Kidney epithelial cell (primary cell): ENCODE measurements at regions not wholly inside any gene's neighbourhood (a gene's known extent, or its start where the extent isn't known, plus 50 kb on each side); places are given as distances from the start of the nearest gene placed in this dataset.
"Not testable (repeated sequence)": the region's sequence is repeated elsewhere in the genome, so short reads cannot be mapped to it uniquely, and the experiment has no call there.

Experiments
- DNase-seq: peaks from one replicate; pipeline ENCODE4 v3.0.0-alpha.2; 2010; ENCODE audit warnings: low read depth
- H3K27me3 ChIP-seq: 2 replicates; pipeline ENCODE4 v1.6.0; 2011; ENCODE audit warnings: low read length; ENCODE audit not compliant: control insufficient read depth, insufficient read depth
- H3K36me3 ChIP-seq: 2 replicates; pipeline ENCODE4 v1.5.1; 2011; ENCODE audit warnings: low read length; ENCODE audit not compliant: control insufficient read depth, insufficient read depth
- H3K4me3 ChIP-seq: 2 replicates; pipeline ENCODE4 v1.5.1; 2011; ENCODE audit warnings: low read depth, mild to moderate bottlenecking, control low read depth, low read length
- TF ChIP-seq, protein P1 (sequence below): IDR thresholded peaks from 2 replicates; pipeline ENCODE4 v1.5.1; 2011; ENCODE audit warnings: mild to moderate bottlenecking, moderate library complexity, low read length, control low read depth, inconsistent platforms; ENCODE audit not compliant: insufficient read depth, poor library complexity, severe bottlenecking

DNA sequence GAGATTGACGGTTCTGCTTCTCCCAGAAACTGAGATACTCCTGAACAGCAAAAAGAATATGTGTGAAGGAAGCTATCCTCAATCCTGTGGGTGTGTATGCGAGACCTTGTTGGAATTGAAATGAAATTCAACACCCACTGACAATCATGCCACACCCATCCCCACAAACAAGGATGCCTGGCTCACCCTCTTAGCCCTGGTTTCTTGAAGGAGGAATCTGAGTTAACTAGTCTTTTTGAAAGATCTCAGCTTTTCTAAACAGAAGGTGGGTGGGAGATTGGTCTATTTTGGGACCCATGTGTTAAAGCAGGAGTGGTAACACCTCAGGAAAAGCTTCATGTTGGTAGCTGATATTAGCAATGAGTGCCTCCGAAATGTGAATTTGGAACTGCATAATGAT is 1244.5 kb downstream of the CDH11 start:
- no peaks in the 10 kb centered on the region for H3K36me3 ChIP-seq
- no peaks in the 10 kb centered on the region for H3K27me3 ChIP-seq
- no peak overlapping the region for H3K4me3 ChIP-seq
- TF ChIP-seq, protein P1, sequence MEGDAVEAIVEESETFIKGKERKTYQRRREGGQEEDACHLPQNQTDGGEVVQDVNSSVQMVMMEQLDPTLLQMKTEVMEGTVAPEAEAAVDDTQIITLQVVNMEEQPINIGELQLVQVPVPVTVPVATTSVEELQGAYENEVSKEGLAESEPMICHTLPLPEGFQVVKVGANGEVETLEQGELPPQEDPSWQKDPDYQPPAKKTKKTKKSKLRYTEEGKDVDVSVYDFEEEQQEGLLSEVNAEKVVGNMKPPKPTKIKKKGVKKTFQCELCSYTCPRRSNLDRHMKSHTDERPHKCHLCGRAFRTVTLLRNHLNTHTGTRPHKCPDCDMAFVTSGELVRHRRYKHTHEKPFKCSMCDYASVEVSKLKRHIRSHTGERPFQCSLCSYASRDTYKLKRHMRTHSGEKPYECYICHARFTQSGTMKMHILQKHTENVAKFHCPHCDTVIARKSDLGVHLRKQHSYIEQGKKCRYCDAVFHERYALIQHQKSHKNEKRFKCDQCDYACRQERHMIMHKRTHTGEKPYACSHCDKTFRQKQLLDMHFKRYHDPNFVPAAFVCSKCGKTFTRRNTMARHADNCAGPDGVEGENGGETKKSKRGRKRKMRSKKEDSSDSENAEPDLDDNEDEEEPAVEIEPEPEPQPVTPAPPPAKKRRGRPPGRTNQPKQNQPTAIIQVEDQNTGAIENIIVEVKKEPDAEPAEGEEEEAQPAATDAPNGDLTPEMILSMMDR: no peak
- DNase-seq: no peak

DNA sequence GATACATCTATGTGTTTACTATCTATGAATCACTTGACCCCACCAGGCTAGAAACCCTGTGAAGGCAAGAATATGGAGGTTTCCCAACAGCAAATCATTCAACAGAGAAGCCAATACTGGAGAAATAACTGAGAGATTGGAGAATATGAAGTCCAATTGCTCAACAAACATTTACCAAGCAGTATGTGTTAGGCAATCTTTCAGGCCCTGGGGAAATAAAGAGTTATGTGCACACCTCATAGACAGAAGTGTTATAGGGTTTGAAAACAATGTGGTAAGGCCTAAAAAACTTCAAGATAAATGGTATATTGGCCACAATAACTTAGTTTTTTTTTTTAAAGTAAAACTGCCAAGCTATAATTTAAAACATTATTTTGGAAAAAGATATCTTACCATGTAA is 1245.8 kb downstream of the CDH11 start:
- Histone ChIP-seq H3K27me3 (no peaks in the 10 kb centered on the region), H3K36me3 (no peaks in the 10 kb centered on the region), H3K4me3 (no peak overlapping the region)
- TF ChIP-seq, protein P1: no peak
- no peak for DNase-seq

DNA sequence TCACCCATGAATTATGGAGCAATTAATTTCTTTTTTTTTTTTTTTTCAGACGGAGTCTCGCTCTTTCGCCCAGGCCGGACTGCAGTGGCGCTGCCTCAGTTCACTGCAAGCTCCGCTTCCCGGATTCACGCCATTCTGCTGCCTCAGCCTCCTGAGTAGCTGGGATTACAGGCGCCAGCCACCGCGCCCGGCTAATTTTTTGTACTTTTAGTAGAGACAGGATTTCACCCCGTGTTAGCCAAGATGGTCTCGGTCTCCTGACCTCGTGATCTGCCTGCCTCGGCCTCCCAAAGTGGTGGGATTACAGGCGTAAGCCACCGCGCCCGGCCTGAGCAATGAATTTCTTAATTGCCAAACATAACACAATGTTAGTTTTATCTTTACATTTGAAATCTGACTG is 1261.2 kb downstream of the CDH11 start:
- H3K4me3 ChIP-seq, DNase-seq, H3K27me3 ChIP-seq, H3K36me3 ChIP-seq: not testable (repeated sequence)

DNA sequence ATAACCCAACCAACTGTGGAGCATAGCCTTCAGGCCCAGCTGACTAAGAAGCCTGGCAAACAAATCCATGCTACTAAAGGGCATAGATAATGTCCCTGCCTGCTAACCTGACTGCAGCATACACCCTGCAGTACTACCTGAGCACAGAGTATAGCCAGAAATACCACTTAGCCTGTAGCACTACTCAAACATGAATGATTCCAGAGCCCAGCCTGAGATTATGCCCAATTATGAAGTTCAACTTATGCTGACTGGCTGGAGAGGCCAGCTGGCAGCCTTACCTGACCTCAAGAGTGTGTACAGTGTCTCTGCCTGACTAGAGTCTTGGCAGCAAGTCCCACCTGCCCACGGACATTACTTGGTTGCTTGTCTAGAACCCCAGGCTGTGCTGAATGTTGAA is 1265.3 kb downstream of the CDH11 start:
- no peak for DNase-seq
- Histone ChIP-seq H3K36me3 (no peaks in the 10 kb centered on the region), H3K27me3 (no peaks in the 10 kb centered on the region), H3K4me3 (no peak overlapping the region)
- TF ChIP-seq, protein P1: no peak

DNA sequence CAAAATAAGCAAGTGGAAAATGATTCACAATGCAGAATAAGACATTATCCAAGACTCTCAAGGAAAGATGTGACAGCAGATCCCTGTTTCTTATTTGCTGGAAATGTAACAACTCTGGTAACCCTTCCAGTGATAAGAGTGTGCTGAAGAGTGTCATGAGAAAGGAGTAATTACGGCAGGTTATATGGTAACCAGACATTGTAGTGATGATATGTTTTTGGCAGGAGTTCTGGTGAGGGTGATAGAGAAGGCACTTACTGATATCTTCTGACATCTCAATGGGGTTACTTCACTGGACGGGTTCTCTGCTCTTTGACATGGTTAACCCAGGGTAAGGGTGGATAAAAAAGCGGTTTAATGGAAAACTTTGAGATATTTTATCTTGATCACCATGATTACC is 1270.9 kb downstream of the CDH11 start:
- H3K36me3 ChIP-seq: no peaks in the 10 kb centered on the region
- TF ChIP-seq, protein P1: no peak
- no peaks in the 10 kb centered on the region for H3K27me3 ChIP-seq
- DNase-seq: no peak
- H3K4me3 ChIP-seq: no peak overlapping the region

DNA sequence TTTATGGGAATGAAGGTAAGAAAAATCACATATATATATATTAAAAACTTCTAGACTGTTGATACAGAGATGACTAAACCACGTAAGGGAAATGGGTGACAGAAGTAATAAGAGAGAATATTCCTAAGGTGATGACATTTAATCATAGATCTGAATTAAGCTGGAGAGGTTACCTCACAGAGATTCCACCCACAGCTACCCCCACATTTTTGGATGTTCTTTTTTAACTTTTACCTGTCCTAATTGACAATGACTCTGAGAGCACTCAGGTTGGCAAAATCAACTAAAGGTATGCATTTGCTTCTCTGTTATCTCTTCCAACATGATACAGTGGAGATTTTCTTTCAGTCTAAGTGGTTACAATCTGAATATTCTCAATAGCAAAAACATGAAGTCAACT is 1280.6 kb downstream of the CDH11 start:
- Histone ChIP-seq H3K27me3 (no peaks in the 10 kb centered on the region), H3K4me3 (no peak overlapping the region), H3K36me3 (no peaks in the 10 kb centered on the region)
- TF ChIP-seq, protein P1: no peak
- no peak for DNase-seq
